IPS DF 6.9 (cell line): ENCODE measurements at regions not wholly inside any gene's neighbourhood (a gene's known extent, or its start where the extent isn't known, plus 50 kb on each side); places are given as distances from the start of the nearest gene placed in this dataset.

Experiments
- DNase-seq: peaks from one replicate; pipeline ENCODE4 v3.0.0-alpha.2; 2013; ENCODE audit warnings: low read depth, low spot score
- H3K27ac ChIP-seq: one replicate; pipeline ENCODE4 v1.5.1; 2013; ENCODE audit warnings: low read length, control low read depth
- H3K27me3 ChIP-seq: 2 replicates; pipeline ENCODE4 v1.6.1; 2013; ENCODE audit warnings: mild to moderate bottlenecking, low read length; ENCODE audit not compliant: control insufficient read depth, insufficient read depth
- H3K36me3 ChIP-seq: 2 replicates; pipeline ENCODE4 v1.6.1; 2013; ENCODE audit warnings: low read length; ENCODE audit not compliant: control insufficient read depth, insufficient read depth
- H3K4me1 ChIP-seq: 2 replicates; pipeline ENCODE4 v1.6.1; 2013; ENCODE audit warnings: low read length; ENCODE audit not compliant: control insufficient read depth, insufficient read depth
- H3K4me3 ChIP-seq: 2 replicates; pipeline ENCODE4 v1.5.1; 2013; ENCODE audit warnings: mild to moderate bottlenecking, low read length
- H3K9me3 ChIP-seq: 2 replicates; pipeline ENCODE4 v1.6.1; 2013; ENCODE audit warnings: low read length, inconsistent platforms; ENCODE audit not compliant: control insufficient read depth, insufficient read depth
- WGBS: extraction: QIAGEN DNeasy Blood & Tissue Kit; methylation state at CpG from one replicate; pipeline ENCODE4 v1.1.7; 2013; ENCODE audit warnings: mixed read lengths, missing lambda C conversion rate; ENCODE audit not compliant: insufficient read length, insufficient coverage; 5-methylcytosine and 5-hydroxymethylcytosine counted together

GRCh38 chr13:24627946-24628345 lies 52.3 kb upstream of the ATP12A start:
- no peak overlapping the region for H3K27ac ChIP-seq
- H3K9me3 ChIP-seq = no peaks in the 10 kb centered on the region
- H3K36me3 ChIP-seq = no peaks in the 10 kb centered on the region
- no peak for DNase-seq
- no peaks in the 10 kb centered on the region for H3K27me3 ChIP-seq
- no peaks in the 10 kb centered on the region for H3K4me1 ChIP-seq
- WGBS = no CpG with 5 or more reads among the region's 9 CpGs
- no peak overlapping the region for H3K4me3 ChIP-seq

GRCh38 chr13:24629320-24629719 lies 50.9 kb upstream of the ATP12A start:
- H3K4me1 ChIP-seq = no peaks in the 10 kb centered on the region
- no peak overlapping the region for H3K27ac ChIP-seq
- DNase-seq = no peak
- no peak overlapping the region for H3K4me3 ChIP-seq
- no peaks in the 10 kb centered on the region for H3K27me3 ChIP-seq
- no peaks in the 10 kb centered on the region for H3K9me3 ChIP-seq
- WGBS = no CpG with 5 or more reads among the region's 2 CpGs
- no peaks in the 10 kb centered on the region for H3K36me3 ChIP-seq

- no peak for DNase-seq
- Histone ChIP-seq H3K36me3 (no peaks in the 10 kb centered on the region), H3K27me3 (no peaks in the 10 kb centered on the region), H3K9me3 (no peaks in the 10 kb centered on the region), H3K27ac (no peak overlapping the region), H3K4me3 (no peak overlapping the region), H3K4me1 (no peaks in the 10 kb centered on the region)
- no CpG with 5 or more reads among the region's 6 CpGs for WGBS
Measured at GRCh38 chr13:24630121-24630520, 50.1 kb upstream of the ATP12A start.
